ENCODE measurements at regions not wholly inside any gene's neighbourhood (a gene's known extent, or its start where the extent isn't known, plus 50 kb on each side); places are given as distances from the start of the nearest gene placed in this dataset.

DNA sequence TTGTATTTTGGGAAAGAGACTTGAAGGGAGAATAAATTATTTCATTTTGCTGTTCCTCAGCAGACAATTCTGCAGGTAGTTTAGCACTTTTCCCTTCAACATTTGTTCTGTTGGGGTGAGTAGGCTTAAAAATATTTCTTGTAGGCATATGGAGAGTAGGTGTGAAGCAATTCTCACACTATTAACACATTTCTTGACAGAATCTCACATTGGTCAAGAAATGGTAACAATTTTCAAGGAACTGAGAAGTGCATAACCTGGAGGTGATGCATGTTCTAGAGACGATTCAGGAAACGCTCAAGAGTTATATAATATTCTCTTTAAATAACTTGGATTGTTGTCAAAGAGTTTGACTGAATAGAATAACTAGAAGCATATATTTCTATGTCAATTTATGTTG lies 658.2 kb downstream of the STIM2 start:
- Mint-ChIP-seq H3K9me3 (ENCODE audit: unreplicated experiment) (no peaks in the 10 kb centered on the region), H3K4me1 (ENCODE audit: low read depth, unreplicated experiment) (no peaks in the 10 kb centered on the region), H3K27ac (ENCODE audit: unreplicated experiment) (no peak overlapping the region), H3K36me3 (ENCODE audit: unreplicated experiment) (no peaks in the 10 kb centered on the region), H3K4me3 (ENCODE audit: unreplicated experiment) (no peak overlapping the region), H3K27me3 (ENCODE audit: unreplicated experiment) (no peaks in the 10 kb centered on the region)
- no peak for DNase-seq
- TF ChIP-seq CTCF (IDR thresholded peaks at IDR 0.05; ENCODE audit: partially characterized antibody, unreplicated experiment): no peak

DNA sequence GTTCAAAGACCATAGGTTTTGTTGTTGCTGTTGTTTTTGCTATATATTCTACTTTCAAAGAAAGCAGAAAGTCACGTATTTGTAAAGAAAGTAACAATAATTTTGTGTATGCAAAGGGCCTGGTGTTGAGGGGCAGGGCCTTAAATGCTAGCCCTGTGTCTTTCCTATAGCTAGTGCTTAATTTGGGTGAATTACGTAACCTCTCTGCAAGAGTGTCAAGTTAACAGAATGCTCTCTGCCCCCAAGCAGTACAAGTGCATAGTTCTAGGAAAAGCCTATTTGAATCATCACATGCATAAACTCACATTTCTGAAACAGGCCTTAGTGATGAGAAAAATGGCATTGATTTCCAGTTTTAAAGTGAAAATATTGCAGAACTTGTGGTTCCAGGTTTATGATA lies 663.6 kb downstream of the STIM2 start:
- peaks cover 2% of the 10 kb centered on the region for H3K4me1 Mint-ChIP-seq (ENCODE audit: low read depth, unreplicated experiment)
- H3K36me3 Mint-ChIP-seq (ENCODE audit: unreplicated experiment): no peaks in the 10 kb centered on the region
- no peak for TF ChIP-seq CTCF (IDR thresholded peaks at IDR 0.05; ENCODE audit: partially characterized antibody, unreplicated experiment)
- H3K4me3 Mint-ChIP-seq (ENCODE audit: unreplicated experiment): no peak overlapping the region
- no peak overlapping the region for H3K27ac Mint-ChIP-seq (ENCODE audit: unreplicated experiment)
- no peaks in the 10 kb centered on the region for H3K9me3 Mint-ChIP-seq (ENCODE audit: unreplicated experiment)
- DNase-seq: no peak
- H3K27me3 Mint-ChIP-seq (ENCODE audit: unreplicated experiment): no peaks in the 10 kb centered on the region

GRCh38 chr4:27534488-27534887 lies 673.8 kb downstream of the STIM2 start:
- Mint-ChIP-seq H3K9me3 (ENCODE audit: unreplicated experiment) (peaks cover 2% of the 10 kb centered on the region), H3K27me3 (ENCODE audit: unreplicated experiment) (no peaks in the 10 kb centered on the region), H3K4me3 (ENCODE audit: unreplicated experiment) (no peak overlapping the region), H3K4me1 (ENCODE audit: low read depth, unreplicated experiment) (peaks cover 2% of the 10 kb centered on the region), H3K27ac (ENCODE audit: unreplicated experiment) (no peak overlapping the region), H3K36me3 (ENCODE audit: unreplicated experiment) (no peaks in the 10 kb centered on the region)
- DNase-seq: no peak
- TF ChIP-seq CTCF (IDR thresholded peaks at IDR 0.05; ENCODE audit: partially characterized antibody, unreplicated experiment): no peak

DNA sequence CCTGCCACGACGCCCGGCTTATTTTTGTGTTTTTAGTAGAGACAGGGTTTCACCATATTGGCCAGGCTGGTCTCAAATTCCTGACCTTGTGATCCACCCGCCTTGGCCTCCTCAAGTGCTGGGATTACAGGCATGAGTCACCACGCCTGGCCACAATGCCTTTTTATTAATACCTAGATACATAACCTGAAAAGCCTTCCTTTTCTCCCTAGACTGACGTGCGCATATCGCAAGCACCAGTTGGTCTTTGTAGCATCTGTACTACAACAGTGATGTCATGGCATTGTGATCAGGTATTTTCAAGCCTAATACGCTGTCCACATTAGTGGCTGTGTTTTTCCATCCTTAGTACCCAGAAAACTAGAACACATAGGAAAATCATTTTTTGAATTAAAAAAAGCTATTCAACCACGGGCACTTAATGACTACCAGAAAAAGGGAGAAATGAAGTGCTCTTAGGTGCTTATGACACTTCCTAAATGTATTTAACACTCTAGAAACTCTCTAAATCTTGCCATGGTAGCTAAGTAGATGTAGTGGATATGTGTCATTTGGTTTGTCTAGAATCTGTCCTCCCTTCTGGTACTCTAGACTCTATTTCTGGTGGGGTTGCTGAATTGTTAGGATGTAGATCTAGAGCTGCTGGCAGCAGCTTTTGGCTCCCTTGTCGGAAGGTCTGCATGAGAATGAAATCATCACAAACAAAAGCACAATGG lies 707.8 kb downstream of the STIM2 start:
- Mint-ChIP-seq H3K9me3 (ENCODE audit: unreplicated experiment) (no peaks in the 10 kb centered on the region), H3K4me3 (ENCODE audit: unreplicated experiment) (no peak overlapping the region), H3K36me3 (ENCODE audit: unreplicated experiment) (no peaks in the 10 kb centered on the region), H3K4me1 (ENCODE audit: low read depth, unreplicated experiment) (no peaks in the 10 kb centered on the region), H3K27ac (ENCODE audit: unreplicated experiment) (no peak overlapping the region), H3K27me3 (ENCODE audit: unreplicated experiment) (no peaks in the 10 kb centered on the region)
- TF ChIP-seq CTCF (IDR thresholded peaks at IDR 0.05; ENCODE audit: partially characterized antibody, unreplicated experiment): no peak
- no peak for DNase-seq

DNA sequence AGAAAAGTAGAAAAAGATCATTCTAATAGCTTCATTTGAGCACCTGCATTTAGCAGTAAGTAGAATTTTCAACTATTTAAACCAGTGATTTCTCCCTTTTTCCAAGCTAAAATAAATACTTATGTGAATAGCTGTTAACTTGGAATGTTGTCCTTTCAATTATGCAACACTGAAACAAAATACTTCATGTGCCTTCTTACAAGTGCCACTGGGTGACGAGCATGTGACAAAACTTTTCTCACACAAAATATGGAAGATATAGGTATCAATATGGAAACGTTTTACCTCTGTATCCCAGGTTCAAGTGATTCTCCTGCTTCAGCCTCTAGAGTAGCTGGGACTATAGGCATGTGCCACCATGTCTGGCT lies 708.3 kb downstream of the STIM2 start:
- Mint-ChIP-seq H3K9me3 (ENCODE audit: unreplicated experiment) (no peaks in the 10 kb centered on the region), H3K27me3 (ENCODE audit: unreplicated experiment) (no peaks in the 10 kb centered on the region), H3K4me3 (ENCODE audit: unreplicated experiment) (no peak overlapping the region), H3K27ac (ENCODE audit: unreplicated experiment) (no peak overlapping the region), H3K4me1 (ENCODE audit: low read depth, unreplicated experiment) (peaks cover 3% of the 10 kb centered on the region), H3K36me3 (ENCODE audit: unreplicated experiment) (no peaks in the 10 kb centered on the region)
- DNase-seq: no peak
- TF ChIP-seq CTCF (IDR thresholded peaks at IDR 0.05; ENCODE audit: partially characterized antibody, unreplicated experiment): no peak

Measured in glutamatergic neuron (in vitro differentiated cells).